Motor neuron (in vitro differentiated cells): ENCODE measurements at regions not wholly inside any gene's neighbourhood (a gene's known extent, or its start where the extent isn't known, plus 50 kb on each side); places are given as distances from the start of the nearest gene placed in this dataset.
A peak's percentile ranks its signal among the peaks of the same experiment; 100 is the strongest.

ENCODE experiments used
- ATAC-seq, 8 experiments: fragments of 200-7000 bp; cut with Tn5 transposase; replicated peaks in 6 of 8; 2 replicates each; pipeline ENCODE4 v1.8.0; 2021; ENCODE audit warnings: mild to moderate bottlenecking in 8 of 8, moderate library complexity in 8 of 8
- H3K27ac ChIP-seq, 2 donors: fragments of 250-450 bp; sonication (Bioruptor Pico); 2 replicates each; pipeline ENCODE4 v1.9.0; 2021; ENCODE audit warnings: antibody characterized with exemption in 2 of 2, mild to moderate bottlenecking in 2 of 2, moderate library complexity in 1 of 2
- H3K4me1 ChIP-seq, 2 donors: fragments of 250-450 bp; sonication (Bioruptor Pico); replicated peaks in 1 of 2; 2 replicates each; pipeline ENCODE4 v1.6.1; 2021; ENCODE audit warnings: antibody characterized with exemption in 2 of 2, mild to moderate bottlenecking in 2 of 2, moderate library complexity in 1 of 2
- H3K4me3 ChIP-seq, 5 donors: fragments of 250-450 bp; sonication (Bioruptor Pico); 2 replicates each; pipeline ENCODE4 v1.9.0; 2021; ENCODE audit warnings: antibody characterized with exemption in 5 of 5, mild to moderate bottlenecking in 5 of 5, moderate library complexity in 4 of 5
- WGBS, 10 experiments: fragments of 450-650 bp; shearing (Covaris generic); methylation state at CpG; one replicate each; pipeline ENCODE4 v1.0.0; 2022; 5-methylcytosine and 5-hydroxymethylcytosine counted together
- in situ Hi-C, 9 experiments: fragments of 400-800 bp; cut with MboI; loops; one replicate each; pipeline ENCODE4 v1.15.0; 2021; ENCODE audit warnings: low sequenced_read_pairs in 9 of 9, low pct_unique_long_range_greater_than_20kb in 2 of 9; ENCODE audit not compliant: unreplicated experiment in 9 of 9

- ATAC-seq: peak in 2 of 8 experiments; percentile 71 to 74
- 0 to 83% (median 36%) methylated on average over 1 to 2 of the region's 2 CpGs; no CpG with 5 or more reads in 2 of the 10 experiments for WGBS, 10 experiments
- no peak overlapping the region for H3K4me3 ChIP-seq
- H3K27ac ChIP-seq: no peak overlapping the region
- H3K4me1 ChIP-seq: no peaks in the 10 kb centered on the region
- in situ Hi-C loops: no loop called here
Measured at GRCh38 chr4:163609019-163609418, 114.5 kb downstream of the TMA16 start.

GRCh38 chr4:163610648-163611047 lies 116.2 kb downstream of the TMA16 start:
- WGBS, 10 experiments: 13 to 100% (median 70%) methylated on average over 1 to 4 of the region's 4 CpGs; no CpG with 5 or more reads in 2 of the 10 experiments
- no peak for ATAC-seq
- H3K27ac ChIP-seq: no peak overlapping the region
- in situ Hi-C loops: no loop called here
- no peaks in the 10 kb centered on the region for H3K4me1 ChIP-seq
- no peak overlapping the region for H3K4me3 ChIP-seq

DNA sequence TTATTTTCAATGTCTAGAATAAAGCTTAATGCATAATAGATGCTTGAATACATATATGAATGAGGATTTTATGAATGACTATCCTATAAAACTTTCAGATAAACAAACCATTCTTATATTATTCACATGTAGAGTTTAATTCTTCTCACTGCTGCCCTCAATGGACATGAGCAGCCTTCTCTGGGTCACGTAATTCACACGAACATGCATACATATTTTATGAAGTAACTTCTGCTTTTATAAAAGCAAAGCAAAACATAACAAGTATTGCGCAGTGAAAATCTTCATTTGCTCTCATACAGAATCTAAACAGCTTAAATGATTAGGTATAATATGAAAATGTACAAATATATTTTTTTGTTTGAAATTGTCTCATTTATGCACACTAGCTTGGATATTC lies 116.7 kb downstream of the TMA16 start:
- ATAC-seq: no peak
- in situ Hi-C loops: no loop called here
- no peak overlapping the region for H3K27ac ChIP-seq
- no peaks in the 10 kb centered on the region for H3K4me1 ChIP-seq
- no peak overlapping the region for H3K4me3 ChIP-seq
- 43 to 100% (median 75%) methylated on average over 1 to 3 of the region's 3 CpGs for WGBS, 10 experiments

GRCh38 chr4:163611784-163612445 lies 117.4 kb downstream of the TMA16 start:
- H3K4me3 ChIP-seq: no peak overlapping the region
- 0 to 87% (median 77%) methylated on average over 1 to 2 of the region's 2 CpGs; no CpG with 5 or more reads in 2 of the 10 experiments for WGBS, 10 experiments
- ATAC-seq: no peak
- H3K4me1 ChIP-seq: no peaks in the 10 kb centered on the region
- in situ Hi-C loops: no loop called here
- H3K27ac ChIP-seq: no peak overlapping the region

GRCh38 chr4:163612762-163613161 lies 118.3 kb downstream of the TMA16 start:
- H3K4me1 ChIP-seq: no peaks in the 10 kb centered on the region
- no peak overlapping the region for H3K4me3 ChIP-seq
- in situ Hi-C loops: no loop called here
- no peak for ATAC-seq
- H3K27ac ChIP-seq: no peak overlapping the region

DNA sequence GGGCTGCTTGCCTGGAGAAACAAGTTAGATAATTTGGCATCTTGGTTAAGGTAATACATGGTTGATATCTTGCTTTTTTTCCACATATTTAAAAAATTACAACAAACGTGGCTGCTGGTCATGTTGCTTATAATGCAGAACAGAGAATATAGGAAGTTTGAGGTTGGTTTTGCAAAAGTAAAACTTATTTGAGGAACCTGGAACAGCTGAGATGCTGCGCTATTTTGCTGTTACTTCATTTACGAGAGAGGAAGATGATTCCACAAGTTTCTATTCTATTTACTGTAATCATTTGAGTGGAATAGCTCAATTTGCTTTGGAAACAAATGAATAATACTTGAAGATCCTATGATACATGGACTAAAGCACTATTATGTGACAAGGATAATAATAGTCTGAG lies 118.9 kb downstream of the TMA16 start:
- no peaks in the 10 kb centered on the region for H3K4me1 ChIP-seq
- WGBS, 10 experiments: 16 to 91% (median 69%) methylated on average over 1 to 3 of the region's 3 CpGs
- no peak for ATAC-seq
- no peak overlapping the region for H3K27ac ChIP-seq
- no peak overlapping the region for H3K4me3 ChIP-seq
- in situ Hi-C loops: no loop called here

DNA sequence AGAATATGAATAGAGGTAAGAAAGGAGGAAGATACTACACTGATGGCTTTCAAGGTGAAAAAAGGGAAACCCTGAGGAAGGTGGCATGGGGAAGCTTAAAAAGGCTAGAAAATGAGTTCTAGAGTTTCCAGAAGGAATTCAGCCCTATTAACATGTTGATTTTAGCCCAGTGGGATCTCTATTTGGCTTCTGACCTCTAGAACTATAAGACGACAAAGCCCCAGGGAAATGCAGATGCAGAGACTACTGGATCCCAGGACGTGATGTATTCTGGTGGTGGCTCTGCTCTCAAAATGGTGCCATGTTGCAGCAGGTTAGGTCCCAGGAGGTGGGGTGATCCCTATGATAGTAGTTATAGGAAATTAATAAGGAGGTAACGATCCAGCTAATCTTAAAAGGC lies 120.4 kb downstream of the TMA16 start:
- in situ Hi-C loops: no loop called here
- H3K4me3 ChIP-seq: no peak overlapping the region
- 26 to 86% (median 63%) methylated on average over 1 to 3 of the region's 3 CpGs for WGBS, 10 experiments
- H3K4me1 ChIP-seq: no peaks in the 10 kb centered on the region
- no peak for ATAC-seq
- no peak overlapping the region for H3K27ac ChIP-seq

DNA sequence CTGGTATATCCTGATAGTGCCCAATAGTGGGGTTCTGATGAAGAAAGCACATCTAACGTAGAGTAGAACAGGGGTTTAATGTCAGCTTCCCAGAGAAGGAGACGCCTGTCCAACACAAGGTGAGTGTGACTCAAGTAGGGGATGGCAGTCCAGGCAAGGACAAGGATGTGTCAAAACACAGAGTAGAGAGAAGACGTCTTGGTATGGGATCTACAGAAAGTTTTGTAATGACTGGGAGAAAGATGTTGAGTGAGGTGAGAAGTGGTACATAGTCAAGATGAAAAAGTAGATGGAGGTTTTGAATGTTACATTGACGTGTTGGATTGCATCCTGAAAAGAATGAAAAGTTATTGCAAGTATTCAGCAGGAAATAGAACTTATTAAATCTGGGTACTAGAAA lies 124.4 kb downstream of the TMA16 start:
- in situ Hi-C loops: no loop called here

DNA sequence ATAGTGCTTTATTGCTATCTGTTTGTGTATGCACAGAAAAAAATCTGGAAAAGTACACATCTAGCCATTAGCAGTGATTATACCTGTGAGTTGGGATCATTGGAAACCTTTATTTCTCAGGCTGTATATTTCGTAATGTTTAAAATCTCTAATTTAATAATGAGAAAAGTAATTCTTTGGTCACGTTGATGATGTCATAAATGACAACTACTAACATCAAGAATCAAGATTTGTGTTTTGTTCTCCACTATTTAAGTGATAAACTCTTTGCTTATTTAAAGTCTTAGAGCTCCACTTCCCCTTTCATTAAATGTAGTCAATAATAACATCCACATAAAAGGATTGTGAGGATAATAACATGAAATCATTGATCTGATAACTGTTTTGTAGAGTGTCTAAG lies 126.2 kb downstream of the TMA16 start:
- WGBS, 10 experiments: 0 to 88% (median 70%) methylated on average over 1 to 2 of the region's 2 CpGs

More for the DNA sequence above, 124.4 kb downstream of the TMA16 start:
- ATAC-seq: no peak
- no peak overlapping the region for H3K4me3 ChIP-seq
- H3K27ac ChIP-seq: no peak overlapping the region
- WGBS, 10 experiments: 24 to 95% (median 83%) methylated on average over 1 to 4 of the region's 4 CpGs; no CpG with 5 or more reads in 1 of the 10 experiments
- no peaks in the 10 kb centered on the region for H3K4me1 ChIP-seq

DNA sequence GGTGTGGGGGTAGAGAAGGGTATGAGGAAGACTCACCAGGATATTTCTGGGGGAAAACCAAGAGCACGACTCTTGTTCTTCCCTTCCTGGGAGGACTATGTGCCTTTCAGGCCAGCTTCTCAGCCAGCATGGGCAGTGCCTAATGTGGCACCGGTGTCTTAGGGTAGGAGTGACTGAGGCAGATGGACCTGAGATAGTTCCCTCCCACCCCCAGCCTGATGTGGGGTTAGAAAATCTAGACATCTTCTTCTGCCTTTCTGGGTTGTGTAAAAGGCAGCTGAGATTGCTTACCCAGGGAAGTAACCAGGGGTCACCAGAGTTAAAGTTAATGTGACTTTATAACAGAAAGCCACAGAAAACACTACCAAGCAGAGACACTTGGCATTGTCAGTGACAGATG lies 127.3 kb downstream of the TMA16 start:
- 17 to 100% (median 85%) methylated on average over 1 to 2 of the region's 2 CpGs; no CpG with 5 or more reads in 6 of the 10 experiments for WGBS, 10 experiments
- no peaks in the 10 kb centered on the region for H3K4me1 ChIP-seq
- in situ Hi-C loops: no loop called here
- H3K4me3 ChIP-seq: no peak overlapping the region
- H3K27ac ChIP-seq: no peak overlapping the region
- ATAC-seq: no peak

More for the DNA sequence above, 126.2 kb downstream of the TMA16 start:
- no peak for ATAC-seq
- Histone ChIP-seq H3K27ac (no peak overlapping the region), H3K4me3 (no peak overlapping the region), H3K4me1 (no peaks in the 10 kb centered on the region)
- in situ Hi-C loops: no loop called here

DNA sequence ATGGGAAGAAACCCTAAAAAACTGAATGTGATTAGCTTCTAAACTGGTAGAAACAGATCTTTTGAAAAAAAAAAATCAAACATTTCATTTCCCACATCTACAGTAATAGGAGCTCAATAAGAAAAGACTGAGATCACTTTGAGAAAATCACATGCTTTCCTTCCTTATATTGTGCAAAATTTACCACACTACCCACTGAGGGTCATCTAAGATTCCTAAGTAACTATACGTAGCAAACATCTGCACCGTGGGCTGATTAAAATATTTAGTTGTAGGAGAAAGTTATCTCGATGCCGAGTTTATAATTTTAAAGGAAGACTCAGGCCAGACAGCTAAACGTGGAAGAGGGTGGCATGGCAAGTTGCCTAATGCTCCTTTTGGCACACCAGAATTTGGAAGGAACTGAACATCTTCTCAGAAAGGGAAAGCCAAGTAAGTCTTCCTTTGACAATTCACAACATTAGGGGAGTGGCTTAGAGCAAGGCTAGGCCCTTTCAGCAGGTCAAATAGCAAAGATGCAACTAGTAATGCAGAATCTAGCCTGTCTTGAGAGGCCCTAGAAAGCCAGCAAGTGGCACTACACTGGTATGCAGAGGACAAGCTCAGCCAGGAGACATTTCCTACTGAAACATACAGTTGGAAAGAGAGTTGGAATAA lies 128.0 kb downstream of the TMA16 start:
- no peak overlapping the region for H3K27ac ChIP-seq
- ATAC-seq: no peak
- in situ Hi-C loops: no loop called here
- H3K4me3 ChIP-seq: no peak overlapping the region
- no peaks in the 10 kb centered on the region for H3K4me1 ChIP-seq
- 20 to 89% (median 86%) methylated on average over 1 to 5 of the region's 5 CpGs; no CpG with 5 or more reads in 3 of the 10 experiments for WGBS, 10 experiments

- no peak for ATAC-seq
- H3K4me1 ChIP-seq: no peaks in the 10 kb centered on the region
- H3K4me3 ChIP-seq: no peak overlapping the region
- 0 to 100% (median 73%) methylated on average over 1 to 4 of the region's 4 CpGs; no CpG with 5 or more reads in 1 of the 10 experiments for WGBS, 10 experiments
- in situ Hi-C loops: no loop called here
- no peak overlapping the region for H3K27ac ChIP-seq
Measured at GRCh38 chr4:163623787-163624186, 129.3 kb downstream of the TMA16 start.

- in situ Hi-C loops: no loop called here
- no peak for ATAC-seq
- H3K27ac ChIP-seq: no peak overlapping the region
- no peaks in the 10 kb centered on the region for H3K4me1 ChIP-seq
- no peak overlapping the region for H3K4me3 ChIP-seq
- WGBS, 10 experiments: 20 to 100% (median 96%) methylated on average over 1 of the region's 1 CpG
Measured at GRCh38 chr4:163624727-163625126, 130.2 kb downstream of the TMA16 start.

DNA sequence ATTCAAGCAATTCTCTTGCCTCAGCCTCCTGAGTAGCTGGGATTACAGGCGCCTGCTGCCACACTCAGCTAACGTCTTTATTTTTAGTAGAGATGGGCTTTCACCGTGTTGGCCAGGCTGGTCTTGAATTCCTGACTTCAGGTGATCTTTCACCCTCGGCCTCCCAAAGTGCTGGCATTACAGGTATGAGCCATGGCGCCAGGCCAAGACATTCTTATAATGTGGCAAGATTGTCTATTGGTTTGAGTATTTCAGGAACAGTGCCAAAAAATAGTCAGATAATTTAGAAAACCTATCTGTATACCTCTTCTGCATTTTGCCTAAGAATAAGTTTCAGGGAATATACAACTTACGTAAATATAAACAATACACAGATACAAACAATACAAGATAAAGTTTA lies 136.8 kb downstream of the TMA16 start:
- in situ Hi-C loops: no loop called here
- no peaks in the 10 kb centered on the region for H3K4me1 ChIP-seq
- 44 to 100% (median 81%) methylated on average over 1 to 6 of the region's 6 CpGs for WGBS, 10 experiments
- no peak overlapping the region for H3K27ac ChIP-seq
- no peak for ATAC-seq
- no peak overlapping the region for H3K4me3 ChIP-seq
